Osteocyte (in vitro differentiated cells): ENCODE measurements at regions not wholly inside any gene's neighbourhood (a gene's known extent, or its start where the extent isn't known, plus 50 kb on each side); places are given as distances from the start of the nearest gene placed in this dataset.

Experiments used
- DNase-seq: peaks from one replicate; pipeline ENCODE4 v3.0.0; 2021; ENCODE audit warnings: mixed read lengths; ENCODE audit not compliant: unreplicated experiment; ENCODE audit errors: extremely low spot score
- H3K27ac Mint-ChIP-seq: one replicate; pipeline ENCODE4 v1.8.0; 2021; ENCODE audit warnings: mild to moderate bottlenecking, mixed read lengths; ENCODE audit not compliant: unreplicated experiment
- H3K27me3 Mint-ChIP-seq: one replicate; pipeline ENCODE4 v1.8.0; 2021; ENCODE audit warnings: mixed read lengths; ENCODE audit not compliant: unreplicated experiment
- H3K36me3 Mint-ChIP-seq: one replicate; pipeline ENCODE4 v1.8.0; 2021; ENCODE audit warnings: mixed read lengths; ENCODE audit not compliant: unreplicated experiment
- H3K4me1 Mint-ChIP-seq: one replicate; pipeline ENCODE4 v1.8.0; 2021; ENCODE audit warnings: mixed read lengths; ENCODE audit not compliant: unreplicated experiment
- H3K4me3 Mint-ChIP-seq: one replicate; pipeline ENCODE4 v1.8.0; 2021; ENCODE audit warnings: mild to moderate bottlenecking, moderate library complexity, mixed read lengths; ENCODE audit not compliant: unreplicated experiment
- H3K9me3 Mint-ChIP-seq: one replicate; pipeline ENCODE4 v1.8.0; 2021; ENCODE audit warnings: mixed read lengths; ENCODE audit not compliant: unreplicated experiment
- CTCF ChIP-seq: fragments of 200-600 bp; sonication (generic); IDR thresholded peaks from 2 replicates; pipeline ENCODE4 v1.5.0; 2021; ENCODE audit warnings: antibody characterized with exemption, mild to moderate bottlenecking, moderate library complexity

- H3K27ac Mint-ChIP-seq, result no peak overlapping the region
- no peaks in the 10 kb centered on the region for H3K27me3 Mint-ChIP-seq
- peaks cover 40% of the 10 kb centered on the region for H3K9me3 Mint-ChIP-seq
- no peak for DNase-seq
- TF ChIP-seq CTCF, result no peak
- H3K4me3 Mint-ChIP-seq, result no peak overlapping the region
- H3K36me3 Mint-ChIP-seq, result no peaks in the 10 kb centered on the region
- H3K4me1 Mint-ChIP-seq, result no peaks in the 10 kb centered on the region
These were observed 563.3 kb downstream of the GATA3 start for GRCh38 chr10:8617792-8618191.

DNA sequence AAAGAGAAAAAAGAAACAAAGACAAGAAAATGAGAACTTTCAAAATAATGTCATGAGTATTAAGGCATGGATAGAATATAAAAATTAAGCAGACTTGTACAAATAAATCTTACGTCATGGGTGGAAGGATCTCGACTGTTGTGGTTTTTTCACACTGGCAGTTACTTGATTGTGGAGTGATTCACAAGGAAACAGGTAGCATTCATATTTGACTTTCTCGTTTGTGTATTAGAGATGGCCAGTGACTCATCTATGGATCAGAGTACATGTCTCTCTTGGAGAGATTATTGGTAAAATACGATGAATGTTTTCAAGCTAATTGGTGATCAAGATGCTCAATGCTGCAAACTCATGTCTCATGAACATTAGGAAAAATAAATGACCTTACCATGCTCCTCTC, 564.3 kb downstream of the GATA3 start:
- Mint-ChIP-seq H3K4me3 (no peak overlapping the region), H3K9me3 (peaks cover 41% of the 10 kb centered on the region)
- no peak for DNase-seq

GRCh38 chr10:8628351-8628750, 573.9 kb downstream of the GATA3 start:
- TF ChIP-seq CTCF, result no peak
- Mint-ChIP-seq H3K4me3 (no peak overlapping the region), H3K27ac (no peak overlapping the region), H3K36me3 (no peaks in the 10 kb centered on the region), H3K9me3 (peaks cover 17% of the 10 kb centered on the region), H3K4me1 (no peaks in the 10 kb centered on the region), H3K27me3 (no peaks in the 10 kb centered on the region)
- no peak for DNase-seq

More for the DNA sequence above, 564.3 kb downstream of the GATA3 start:
- H3K4me1 Mint-ChIP-seq, result no peaks in the 10 kb centered on the region
- no peaks in the 10 kb centered on the region for H3K36me3 Mint-ChIP-seq
- no peak overlapping the region for H3K27ac Mint-ChIP-seq
- no peaks in the 10 kb centered on the region for H3K27me3 Mint-ChIP-seq
- TF ChIP-seq CTCF, result no peak

GRCh38 chr10:8633909-8634308, 579.4 kb downstream of the GATA3 start:
- DNase-seq, result no peak
- no peaks in the 10 kb centered on the region for H3K36me3 Mint-ChIP-seq
- H3K27me3 Mint-ChIP-seq, result no peaks in the 10 kb centered on the region
- H3K4me1 Mint-ChIP-seq, result no peaks in the 10 kb centered on the region
- no peak for TF ChIP-seq CTCF
- peaks cover 43% of the 10 kb centered on the region for H3K9me3 Mint-ChIP-seq
- no peak overlapping the region for H3K4me3 Mint-ChIP-seq
- H3K27ac Mint-ChIP-seq, result no peak overlapping the region

- Mint-ChIP-seq H3K27me3 (no peaks in the 10 kb centered on the region), H3K9me3 (peaks cover 46% of the 10 kb centered on the region), H3K4me1 (no peaks in the 10 kb centered on the region), H3K4me3 (no peak overlapping the region), H3K36me3 (no peaks in the 10 kb centered on the region), H3K27ac (no peak overlapping the region)
- no peak for TF ChIP-seq CTCF
- DNase-seq, result no peak
These were observed 581.9 kb downstream of the GATA3 start for GRCh38 chr10:8636371-8636770.
